ENCODE measurements at regions not wholly inside any gene's neighbourhood (a gene's known extent, or its start where the extent isn't known, plus 50 kb on each side); places are given as distances from the start of the nearest gene placed in this dataset.

- Histone ChIP-seq H3K27me3 (no peaks in the 10 kb centered on the region), H3K4me1 (no peaks in the 10 kb centered on the region), H3K4me3 (no peak overlapping the region), H3K9me3 (no peaks in the 10 kb centered on the region), H3K36me3 (no peaks in the 10 kb centered on the region), H3K27ac (no peak overlapping the region)
- TF ChIP-seq POLR2A (IDR thresholded peaks at IDR 0.05) (no peak), POLR2AphosphoS5 (IDR thresholded peaks at IDR 0.05) (no peak), EP300 (IDR thresholded peaks at IDR 0.05) (no peak), CTCF (IDR thresholded peaks at IDR 0.05) (no peak)
- ATAC-seq (ENCODE audit: low FRiP score in 2 of 2) (no peak), DNase-seq (no peak)
- 75 to 94% methylated on average over 1 of the region's 1 CpG for WGBS, 2 donors
Measured at GRCh38 chr4:23039818-23040217, 347.1 kb downstream of the GBA3 start.

- no peaks in the 10 kb centered on the region for H3K4me1 ChIP-seq
- TF ChIP-seq POLR2A (IDR thresholded peaks at IDR 0.05) (no peak), EP300 (IDR thresholded peaks at IDR 0.05) (no peak), CTCF (IDR thresholded peaks at IDR 0.05) (no peak), POLR2AphosphoS5 (IDR thresholded peaks at IDR 0.05) (no peak)
- 66 to 67% methylated on average over 5 of the region's 5 CpGs for WGBS, 2 donors
- H3K27ac ChIP-seq: no peak overlapping the region
- no peaks in the 10 kb centered on the region for H3K36me3 ChIP-seq
- DNase-seq: no peak
- H3K27me3 ChIP-seq: no peaks in the 10 kb centered on the region
- no peak for ATAC-seq (ENCODE audit: low FRiP score in 2 of 2)
- H3K4me3 ChIP-seq: no peak overlapping the region
- H3K9me3 ChIP-seq: no peaks in the 10 kb centered on the region
Measured at GRCh38 chr4:23038626-23039491, 346.1 kb downstream of the GBA3 start.

- no peaks in the 10 kb centered on the region for H3K27me3 ChIP-seq
- DNase-seq (no peak), ATAC-seq (ENCODE audit: low FRiP score in 2 of 2) (no peak)
- no peaks in the 10 kb centered on the region for H3K9me3 ChIP-seq
- no peak for TF ChIP-seq POLR2AphosphoS5 (IDR thresholded peaks at IDR 0.05)
- TF ChIP-seq POLR2A (IDR thresholded peaks at IDR 0.05): no peak
- no peak for TF ChIP-seq EP300 (IDR thresholded peaks at IDR 0.05)
- no peak for TF ChIP-seq CTCF (IDR thresholded peaks at IDR 0.05)
- no peak overlapping the region for H3K4me3 ChIP-seq
- 79 to 80% methylated on average over 10 of the region's 10 CpGs for WGBS, 2 donors
- no peak overlapping the region for H3K27ac ChIP-seq
- H3K36me3 ChIP-seq: no peaks in the 10 kb centered on the region
- no peaks in the 10 kb centered on the region for H3K4me1 ChIP-seq
Measured at GRCh38 chr4:23036921-23037495, 344.3 kb downstream of the GBA3 start.

GRCh38 chr4:23036503-23036902 is 343.8 kb downstream of the GBA3 start:
- Histone ChIP-seq H3K27me3 (no peaks in the 10 kb centered on the region), H3K27ac (no peak overlapping the region), H3K9me3 (no peaks in the 10 kb centered on the region), H3K4me3 (no peak overlapping the region), H3K4me1 (no peaks in the 10 kb centered on the region), H3K36me3 (no peaks in the 10 kb centered on the region)
- DNase-seq: no peak
- 64 to 73% methylated on average over 3 of the region's 3 CpGs for WGBS, 2 donors
- no peak for ATAC-seq (ENCODE audit: low FRiP score in 2 of 2)
- TF ChIP-seq CTCF (IDR thresholded peaks at IDR 0.05): no peak
- no peak for TF ChIP-seq POLR2A (IDR thresholded peaks at IDR 0.05)
- no peak for TF ChIP-seq EP300 (IDR thresholded peaks at IDR 0.05)
- no peak for TF ChIP-seq POLR2AphosphoS5 (IDR thresholded peaks at IDR 0.05)
